KMS-11 (cell line): ENCODE measurements at regions not wholly inside any gene's neighbourhood (a gene's known extent, or its start where the extent isn't known, plus 50 kb on each side); places are given as distances from the start of the nearest gene placed in this dataset.

Experiments used
- H2AFZ ChIP-seq: fragments of 200-600 bp; sonication (generic); 2 replicates; pipeline ENCODE4 v1.6.1; 2016; ENCODE audit warnings: antibody characterized with exemption, mixed run types, low read depth
- H3K27ac ChIP-seq: fragments of 200-600 bp; sonication (generic); 2 replicates; pipeline ENCODE4 v1.6.1; 2016; ENCODE audit warnings: mild to moderate bottlenecking, mixed run types
- H3K27me3 ChIP-seq: fragments of 200-600 bp; sonication (generic); 2 replicates; pipeline ENCODE4 v1.6.1; 2017; ENCODE audit warnings: mild to moderate bottlenecking, low read depth, mixed run types, moderate library complexity; ENCODE audit not compliant: insufficient read depth
- H3K36me3 ChIP-seq: fragments of 200-600 bp; sonication (generic); 2 replicates; pipeline ENCODE4 v1.6.1; 2017; ENCODE audit warnings: mild to moderate bottlenecking, mixed run types; ENCODE audit not compliant: insufficient read depth
- H3K4me1 ChIP-seq: fragments of 200-600 bp; sonication (generic); 2 replicates; pipeline ENCODE4 v1.6.1; 2016; ENCODE audit warnings: mild to moderate bottlenecking, low read depth, mixed run types; ENCODE audit not compliant: poor library complexity, severe bottlenecking
- H3K4me2 ChIP-seq: fragments of 200-600 bp; sonication (generic); 2 replicates; pipeline ENCODE4 v1.7.0; 2016; ENCODE audit warnings: mild to moderate bottlenecking, mixed run types
- H3K4me3 ChIP-seq: fragments of 200-600 bp; sonication (generic); IDR thresholded peaks from 2 replicates; pipeline ENCODE4 v1.6.1; 2017; ENCODE audit warnings: low read depth, low read length, mixed read lengths; ENCODE audit not compliant: insufficient read depth
- H3K79me2 ChIP-seq: fragments of 200-600 bp; sonication (generic); 2 replicates; pipeline ENCODE4 v1.6.1; 2016; ENCODE audit warnings: low read depth, mixed run types; ENCODE audit not compliant: insufficient read depth
- H3K9ac ChIP-seq: fragments of 200-600 bp; sonication (generic); 2 replicates; pipeline ENCODE4 v1.6.1; 2016; ENCODE audit warnings: mild to moderate bottlenecking, mixed run types
- H4K20me1 ChIP-seq: fragments of 200-600 bp; sonication (generic); 2 replicates; pipeline ENCODE4 v1.6.1; 2016; ENCODE audit warnings: mild to moderate bottlenecking, mixed run types; ENCODE audit not compliant: insufficient read depth
- CTCF ChIP-seq: fragments of 200-600 bp; sonication (generic); conservative IDR thresholded peaks from 2 replicates; pipeline ENCODE4 v1.6.1; 2017; ENCODE audit warnings: low read depth, mild to moderate bottlenecking, antibody characterized with exemption, low read length, moderate library complexity, mixed read lengths

DNA sequence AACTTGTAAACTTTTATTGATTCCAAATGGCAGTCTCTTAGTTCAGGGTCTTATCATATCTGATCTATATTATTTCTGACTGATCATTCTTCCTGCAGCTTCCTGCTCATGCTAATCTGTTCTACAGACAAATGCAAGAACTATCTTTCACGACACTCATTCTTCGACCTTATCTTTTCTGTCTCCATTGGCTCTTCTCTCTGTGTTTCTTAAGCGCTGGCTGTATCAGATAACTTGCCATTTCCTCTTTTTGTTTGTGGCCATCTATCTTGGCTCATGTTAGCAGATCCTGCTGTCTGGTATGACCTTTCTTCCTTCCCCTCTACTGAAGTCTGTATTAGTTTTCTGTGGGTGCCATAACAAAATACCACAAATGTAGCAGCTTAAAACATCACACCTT, 230.5 kb upstream of the PUDP start:
- TF ChIP-seq CTCF: no peak
- H2AFZ ChIP-seq: no peak overlapping the region
- H3K79me2 ChIP-seq: no peaks in the 10 kb centered on the region
- H3K4me2 ChIP-seq: no peak overlapping the region
- H3K36me3 ChIP-seq: no peaks in the 10 kb centered on the region
- H3K4me3 ChIP-seq: no peak overlapping the region
- no peaks in the 10 kb centered on the region for H3K4me1 ChIP-seq
- H3K27ac ChIP-seq: no peak overlapping the region
- H3K27me3 ChIP-seq: no peaks in the 10 kb centered on the region
- no peaks in the 10 kb centered on the region for H4K20me1 ChIP-seq
- no peak overlapping the region for H3K9ac ChIP-seq

DNA sequence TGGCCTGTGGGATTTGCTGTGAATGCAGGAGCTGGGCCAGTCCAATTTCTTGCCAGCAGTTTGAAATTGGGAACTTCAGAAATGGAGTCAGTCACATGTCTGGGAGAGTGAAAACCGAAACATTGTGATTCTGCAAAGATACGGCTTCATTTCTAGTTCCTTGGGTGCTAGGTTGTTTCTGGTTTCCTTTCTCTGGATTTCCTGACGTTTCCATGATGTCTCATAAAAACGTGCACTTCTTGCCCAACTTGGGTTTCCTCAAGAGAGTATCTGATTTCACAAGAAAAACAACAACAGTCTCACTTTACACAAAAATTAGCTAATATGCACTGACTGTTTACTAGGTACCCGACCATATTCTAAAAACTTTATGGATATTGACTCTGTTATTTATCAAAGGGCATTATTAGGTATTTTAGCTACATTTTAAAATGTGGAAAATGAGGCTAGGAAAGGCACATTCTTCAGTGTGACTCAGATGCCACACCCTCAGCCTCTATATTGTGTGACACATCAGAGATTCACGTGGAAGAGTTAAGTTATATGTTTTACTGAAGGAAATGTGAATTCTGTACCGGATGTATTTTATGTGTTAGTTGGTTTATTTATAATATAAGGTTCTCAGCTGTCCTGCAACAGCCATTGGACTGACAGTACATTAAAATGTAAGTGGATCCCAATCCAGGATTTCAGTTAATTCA, 225.0 kb upstream of the PUDP start:
- no peak overlapping the region for H3K4me3 ChIP-seq
- H3K36me3 ChIP-seq: no peaks in the 10 kb centered on the region
- no peak overlapping the region for H2AFZ ChIP-seq
- H3K4me2 ChIP-seq: no peak overlapping the region
- H3K27ac ChIP-seq: no peak overlapping the region
- TF ChIP-seq CTCF: no peak
- no peaks in the 10 kb centered on the region for H3K79me2 ChIP-seq
- no peaks in the 10 kb centered on the region for H4K20me1 ChIP-seq
- no peaks in the 10 kb centered on the region for H3K4me1 ChIP-seq
- no peaks in the 10 kb centered on the region for H3K27me3 ChIP-seq
- H3K9ac ChIP-seq: no peak overlapping the region

DNA sequence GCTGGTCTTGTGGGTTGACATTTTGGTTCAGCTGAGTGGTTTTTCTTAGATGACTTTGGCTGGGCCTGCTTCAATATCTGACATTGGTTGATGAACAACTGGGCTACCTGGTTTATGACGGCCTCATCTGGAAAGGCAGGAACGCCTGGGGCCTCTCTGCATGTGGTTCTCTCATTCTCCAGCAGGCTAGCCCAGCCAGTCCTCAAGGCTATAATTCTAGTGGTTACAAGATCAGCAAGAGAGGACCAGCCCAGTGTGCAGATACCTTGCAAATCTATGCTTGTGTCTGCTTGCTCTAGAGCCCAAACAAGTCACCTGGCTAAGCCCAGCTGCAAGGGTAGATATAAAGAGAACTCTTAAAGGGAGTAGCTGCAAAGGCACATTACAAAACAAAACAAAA, 214.2 kb upstream of the PUDP start:
- Histone ChIP-seq H3K36me3 (no peaks in the 10 kb centered on the region), H2AFZ (no peak overlapping the region), H3K27me3 (no peaks in the 10 kb centered on the region), H4K20me1 (no peaks in the 10 kb centered on the region), H3K4me2 (no peak overlapping the region), H3K4me1 (no peaks in the 10 kb centered on the region), H3K4me3 (no peak overlapping the region), H3K27ac (no peak overlapping the region), H3K9ac (no peak overlapping the region), H3K79me2 (no peaks in the 10 kb centered on the region)
- TF ChIP-seq CTCF: no peak

DNA sequence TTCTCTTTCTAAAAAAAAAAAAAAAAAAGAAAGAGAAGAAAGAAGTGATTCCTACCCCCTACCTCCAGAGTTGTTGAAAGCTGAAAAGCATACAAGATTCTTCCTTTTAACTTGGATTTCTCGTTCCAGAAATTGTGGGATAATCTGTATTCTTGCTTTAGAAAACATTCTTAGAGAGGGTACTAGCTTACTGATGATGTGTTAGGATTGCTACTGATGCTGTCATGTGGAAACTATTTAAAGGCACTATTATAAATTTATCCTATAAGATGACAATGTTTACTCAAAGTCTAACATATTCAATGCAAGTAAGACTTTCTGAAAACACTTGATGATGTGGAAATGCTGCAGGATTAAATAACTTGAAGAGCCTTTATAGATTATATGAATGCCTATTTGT, 204.0 kb upstream of the PUDP start:
- no peaks in the 10 kb centered on the region for H3K4me1 ChIP-seq
- H3K79me2 ChIP-seq: no peaks in the 10 kb centered on the region
- no peak overlapping the region for H3K27ac ChIP-seq
- TF ChIP-seq CTCF: no peak
- H3K9ac ChIP-seq: no peak overlapping the region
- no peaks in the 10 kb centered on the region for H3K27me3 ChIP-seq
- H2AFZ ChIP-seq: no peak overlapping the region
- H3K4me3 ChIP-seq: no peak overlapping the region
- no peaks in the 10 kb centered on the region for H4K20me1 ChIP-seq
- no peaks in the 10 kb centered on the region for H3K36me3 ChIP-seq
- H3K4me2 ChIP-seq: no peak overlapping the region
